Heart left ventricle (tissue), 16 donors: ENCODE measurements at regions not wholly inside any gene's neighbourhood (a gene's known extent, or its start where the extent isn't known, plus 50 kb on each side); places are given as distances from the start of the nearest gene placed in this dataset.
"Not testable (repeated sequence)": the region's sequence is repeated elsewhere in the genome, so short reads cannot be mapped to it uniquely, and the experiment has no call there.

Source experiments
- ATAC-seq, 4 donors: fragments of 200-7000 bp; cut with Tn5 transposase; one replicate each; pipeline ENCODE4 v1.9.1; 2020 to 2022; ENCODE audit warnings: moderate library complexity in 4 of 4, mild to moderate bottlenecking in 3 of 4, moderate number of reproducible peaks in 1 of 4
- DNase-seq, 5 donors: peaks; one replicate each; pipeline ENCODE4 v3.0.0-alpha.2; 2020
- H3K27ac ChIP-seq, 12 donors: fragments of 200-600 bp; sonication (generic) in 4 of 12; one replicate each; pipeline versions ENCODE4 v1.5.0 to v1.8.0; 2016 to 2022; ENCODE audit warnings: mild to moderate bottlenecking in 2 of 12
- H3K27me3 ChIP-seq, 9 donors: fragments of 200-600 bp; sonication (generic) in 2 of 9; one replicate each; pipeline versions ENCODE4 v1.5.1 to v1.8.0; 2016 to 2022; ENCODE audit warnings: mild to moderate bottlenecking in 3 of 9
- H3K36me3 ChIP-seq, 9 donors: fragments of 200-600 bp; sonication (generic) in 2 of 9; one replicate each; pipeline versions ENCODE4 v1.5.0 to v1.8.0; 2018 to 2022; ENCODE audit warnings: mild to moderate bottlenecking in 2 of 9
- H3K4me1 ChIP-seq, 12 donors: fragments of 200-600 bp; sonication (generic) in 4 of 12; one replicate each; pipeline versions ENCODE4 v1.5.0 to v1.8.0; 2016 to 2022; ENCODE audit warnings: mild to moderate bottlenecking in 3 of 12
- H3K4me3 ChIP-seq, 12 donors: fragments of 200-600 bp; sonication (generic) in 4 of 12; one replicate each; pipeline versions ENCODE4 v1.5.0 to v1.8.0; 2017 to 2022; ENCODE audit warnings: mild to moderate bottlenecking in 9 of 12, moderate library complexity in 4 of 12
- H3K9me3 ChIP-seq, 12 donors: fragments of 200-600 bp; sonication (generic) in 4 of 12; one replicate each; pipeline versions ENCODE4 v1.5.0 to v1.8.0; 2016 to 2022; ENCODE audit warnings: mild to moderate bottlenecking in 1 of 12
- CTCF ChIP-seq, 12 donors: fragments of 200-600 bp; sonication (generic) in 4 of 12; IDR thresholded peaks; one replicate each; pipeline versions ENCODE4 v1.5.0 to v1.8.0; 2018 to 2022; ENCODE audit warnings: antibody characterized with exemption in 12 of 12, mild to moderate bottlenecking in 5 of 12
- POLR2A ChIP-seq, 2 donors: fragments of 450-650 bp; IDR thresholded peaks; one replicate each; pipeline ENCODE4 v1.6.1; 2017; ENCODE audit warnings: antibody characterized with exemption in 2 of 2, mild to moderate bottlenecking in 2 of 2, moderate library complexity in 2 of 2
- WGBS, 4 donors: extraction: QIAGEN DNeasy Blood & Tissue Kit in 2 of 4; methylation state at CpG; one replicate each; pipeline versions ENCODE4 v1.1.5 to v1.1.7; 2013 to 2018; 5-methylcytosine and 5-hydroxymethylcytosine counted together
- intact Hi-C, 10 donors: fragments of 100-400 bp; cut with DNase I; formaldehyde crosslinking; loops; one replicate each; pipeline versions ENCODE4 v1.11.1 to v1.14.2; 2022
- donor health status: ischemic (EF 13 %, LVEDD 7.1; RV severe dilation, severe dysfunction).
- donor health status: healthy with polysubstance abuse.
- donor health status: DM: no; HTN: yes; CAD: no.
- donor health status: DM: no; HTN: no; CAD: no.
- donor health status: ischemic (EF 25% LVEDD 6.9; RV normal size, moderate dysfunction).
- donor health status: ischemic (EF 25% LVEDD 5.7; RV mildly dilated, moderate dysfunction).
- donor health status: healthy.
- donor health status: DM: yes; HTN: yes; CAD: no.
- donor health status: ischemic (EF 35%, LVEDD 5.7; RV mildly dilated, moderate dysfunction).
- donor health status: nonischemic (EF 11% LVEDD 7.7; RV severe dilation, severe dysfunction).
- donor health status: DM: yes; HTN: yes; CAD: no.
- donor health status: PGD.
- donor health status: ischemic (EF 29% LVEDD 5.4; RV normal size, mild dysfunction).
- donor health status: nonischemic (EF 23%, LVEDD 6.1; RV moderate dilation, normal function).

- Histone ChIP-seq H3K4me1 (no peaks in the 10 kb centered on the region), H3K36me3 (no peaks in the 10 kb centered on the region), H3K9me3 (no peaks in the 10 kb centered on the region), H3K4me3 (no peak overlapping the region), H3K27me3 (no peaks in the 10 kb centered on the region), H3K27ac (no peak overlapping the region)
- ATAC-seq (no peak), DNase-seq (no peak)
- TF ChIP-seq CTCF (IDR thresholded peaks at IDR 0.05) (no peak), POLR2A (IDR thresholded peaks at IDR 0.05) (no peak)
- intact Hi-C loops, result no loop called here
Measured at GRCh38 chr5:130400091-130400490, 495.8 kb downstream of the CHSY3 start.

- TF ChIP-seq CTCF (IDR thresholded peaks at IDR 0.05) (no peak), POLR2A (IDR thresholded peaks at IDR 0.05) (no peak)
- Histone ChIP-seq H3K36me3 (no peaks in the 10 kb centered on the region), H3K27ac (no peak overlapping the region), H3K27me3 (no peaks in the 10 kb centered on the region), H3K9me3 (peaks cover 0 to 4% (median 0%) of the 10 kb centered on the region in 12 donors), H3K4me1 (no peaks in the 10 kb centered on the region), H3K4me3 (no peak overlapping the region)
- 78 to 90% (median 85%) methylated on average over 4 of the region's 4 CpGs for WGBS, 4 donors
- ATAC-seq (no peak), DNase-seq (no peak)
- intact Hi-C loops, result no loop called here
Measured at GRCh38 chr5:130398825-130399224, 494.6 kb downstream of the CHSY3 start.

GRCh38 chr5:130397727-130398126 lies 493.5 kb downstream of the CHSY3 start:
- ATAC-seq, H3K27ac ChIP-seq, H3K36me3 ChIP-seq, H3K4me1 ChIP-seq, DNase-seq, H3K9me3 ChIP-seq, H3K27me3 ChIP-seq, H3K4me3 ChIP-seq, intact Hi-C loops: not testable (repeated sequence)
- WGBS, 4 donors, result 75 to 86% (median 81%) methylated on average over 1 of the region's 1 CpG

- H3K27ac ChIP-seq, result no peak overlapping the region
- intact Hi-C loops, result no loop called here
- H3K4me1 ChIP-seq, result no peaks in the 10 kb centered on the region
- 75 to 88% (median 79%) methylated on average over 2 of the region's 2 CpGs for WGBS, 4 donors
- H3K9me3 ChIP-seq, result peaks cover 0 to 9% (median 0%) of the 10 kb centered on the region in 12 donors
- TF ChIP-seq CTCF (IDR thresholded peaks at IDR 0.05) (no peak), POLR2A (IDR thresholded peaks at IDR 0.05) (no peak)
- DNase-seq (no peak), ATAC-seq (no peak)
- no peaks in the 10 kb centered on the region for H3K36me3 ChIP-seq
- H3K27me3 ChIP-seq, result no peaks in the 10 kb centered on the region
- H3K4me3 ChIP-seq, result no peak overlapping the region
Measured at GRCh38 chr5:130397132-130397531, 492.9 kb downstream of the CHSY3 start.

GRCh38 chr5:130391727-130392264 lies 487.5 kb downstream of the CHSY3 start:
- H3K4me3 ChIP-seq, H3K4me1 ChIP-seq, H3K27ac ChIP-seq, ATAC-seq, DNase-seq, H3K9me3 ChIP-seq, H3K36me3 ChIP-seq, H3K27me3 ChIP-seq, intact Hi-C loops: not testable (repeated sequence)
- 71 to 78% (median 75%) methylated on average over 3 of the region's 3 CpGs for WGBS, 4 donors
